ENCODE measurements at regions not wholly inside any gene's neighbourhood (a gene's known extent, or its start where the extent isn't known, plus 50 kb on each side); places are given as distances from the start of the nearest gene placed in this dataset.

GRCh38 chr18:46207985-46208384 lies 103.8 kb downstream of the HAUS1 start:
- DNase-seq (no peak), ATAC-seq (ENCODE audit: low read depth) (no peak)
- no peak overlapping the region for H3K27ac ChIP-seq (ENCODE audit: low read length in 2 of 2)
- H3K79me2 ChIP-seq (ENCODE audit: control insufficient read depth, insufficient read depth, low read length), result peaks cover 98% of the 10 kb centered on the region
- ChIA-PET POLR2A (no interaction called here), CTCF (interaction anchor here (1.3 kb wide), 1 partner anchor 34 kb away, joined by 4 read pairs; a partner anchor contains a TSS)
- H3K9me3 ChIP-seq (ENCODE audit: control extremely low read depth in 1 of 3, control insufficient read depth in 2 of 3, insufficient read depth in 1 of 3, low read length in 2 of 3), result no peaks in the 10 kb centered on the region
- Mint-ChIP-seq H3K27me3 (no peaks in the 10 kb centered on the region), H3K27ac (no peak overlapping the region), H3K4me3 (no peak overlapping the region), H3K9me3 (ENCODE audit: insufficient read depth) (no peaks in the 10 kb centered on the region), H3K4me1 (peaks cover 78% of the 10 kb centered on the region)
- intact Hi-C loops (cut with micrococcal nuclease), result no loop called here
- peaks cover 32% of the 10 kb centered on the region for H4K20me1 ChIP-seq (ENCODE audit: control insufficient read depth, insufficient read depth, low read length, poor library complexity, severe bottlenecking)
- H3K4me2 ChIP-seq (replicated peaks; ENCODE audit: low read depth, low read length, poor library complexity, severe bottlenecking), result no peak overlapping the region
- no peaks in the 10 kb centered on the region for H3K27me3 ChIP-seq (replicated peaks in 1 of 4; ENCODE audit: control extremely low read depth in 1 of 4, control insufficient read depth in 3 of 4, insufficient read depth in 4 of 4, low read length in 3 of 4)
- no CpG with 5 or more reads among the region's 1 CpG for whole genome bisulfite sequencing (ENCODE audit: insufficient coverage)
- no peak overlapping the region for H2AFZ ChIP-seq (ENCODE audit: insufficient read depth, low read depth, low read length, poor library complexity, severe bottlenecking)
- H3K36me3 ChIP-seq (replicated peaks in 1 of 2; ENCODE audit: control extremely low read depth in 1 of 2, control insufficient read depth in 1 of 2, extremely low read depth in 1 of 2, insufficient read depth in 2 of 2, low read length in 1 of 2), result peaks cover 0 to 3% of the 10 kb centered on the region in 2 experiments
- H3K4me1 ChIP-seq (ENCODE audit: control insufficient read depth in 2 of 2, insufficient read depth in 2 of 2, low read length in 2 of 2), result peaks cover 22 to 46% of the 10 kb centered on the region in 2 donors
- H3K9ac ChIP-seq (ENCODE audit: low read length), result no peak overlapping the region
- no peak overlapping the region for H3K4me3 ChIP-seq (ENCODE audit: control extremely low read depth in 1 of 5, extremely low read depth in 1 of 5, insufficient read depth in 1 of 5, low read depth in 2 of 5, low read length in 4 of 5)
- TF ChIP-seq EZH2 (IDR thresholded peaks at IDR 0.05; ENCODE audit: borderline replicate concordance, insufficient read depth, low read depth, low read length, poor library complexity, severe bottlenecking) (no peak), CTCF (IDR thresholded peaks at IDR 0.05) (no peak)

- ATAC-seq (ENCODE audit: low read depth) (no peak), DNase-seq (no peak)
- no peak overlapping the region for H3K27ac Mint-ChIP-seq
- peaks cover 25 to 35% of the 10 kb centered on the region in 2 donors for H3K4me1 ChIP-seq (ENCODE audit: control insufficient read depth in 2 of 2, insufficient read depth in 2 of 2, low read length in 2 of 2)
- H2AFZ ChIP-seq (ENCODE audit: insufficient read depth, low read depth, low read length, poor library complexity, severe bottlenecking), result no peak overlapping the region
- H3K9me3 Mint-ChIP-seq (ENCODE audit: insufficient read depth), result no peaks in the 10 kb centered on the region
- H3K9me3 ChIP-seq (ENCODE audit: control extremely low read depth in 1 of 3, control insufficient read depth in 2 of 3, insufficient read depth in 1 of 3, low read length in 2 of 3), result no peaks in the 10 kb centered on the region
- intact Hi-C loops (cut with micrococcal nuclease), result no loop called here
- H3K9ac ChIP-seq (ENCODE audit: low read length), result no peak overlapping the region
- peaks cover 98% of the 10 kb centered on the region for H3K79me2 ChIP-seq (ENCODE audit: control insufficient read depth, insufficient read depth, low read length)
- no peak overlapping the region for H3K4me3 ChIP-seq (ENCODE audit: control extremely low read depth in 1 of 5, extremely low read depth in 1 of 5, insufficient read depth in 1 of 5, low read depth in 2 of 5, low read length in 4 of 5)
- H3K27ac ChIP-seq (ENCODE audit: low read length in 2 of 2), result no peak overlapping the region
- no peaks in the 10 kb centered on the region for H3K27me3 Mint-ChIP-seq
- peaks cover 75% of the 10 kb centered on the region for H3K4me1 Mint-ChIP-seq
- peaks cover 0 to 3% of the 10 kb centered on the region in 2 experiments for H3K36me3 ChIP-seq (replicated peaks in 1 of 2; ENCODE audit: control extremely low read depth in 1 of 2, control insufficient read depth in 1 of 2, extremely low read depth in 1 of 2, insufficient read depth in 2 of 2, low read length in 1 of 2)
- no peak overlapping the region for H3K4me2 ChIP-seq (replicated peaks; ENCODE audit: low read depth, low read length, poor library complexity, severe bottlenecking)
- TF ChIP-seq EZH2 (IDR thresholded peaks at IDR 0.05; ENCODE audit: borderline replicate concordance, insufficient read depth, low read depth, low read length, poor library complexity, severe bottlenecking), result no peak
- TF ChIP-seq CTCF (IDR thresholded peaks at IDR 0.05), result no peak
- ChIA-PET CTCF (interaction anchor here (0.7 to 1.6 kb wide), 2 partner anchors 36 to 42 kb away, joined by 4 to 7 read pairs; a partner anchor contains a TSS), POLR2A (no interaction called here)
- H3K4me3 Mint-ChIP-seq, result no peak overlapping the region
- peaks cover 20% of the 10 kb centered on the region for H4K20me1 ChIP-seq (ENCODE audit: control insufficient read depth, insufficient read depth, low read length, poor library complexity, severe bottlenecking)
- H3K27me3 ChIP-seq (replicated peaks in 1 of 4; ENCODE audit: control extremely low read depth in 1 of 4, control insufficient read depth in 3 of 4, insufficient read depth in 4 of 4, low read length in 3 of 4), result no peaks in the 10 kb centered on the region
These were observed 105.0 kb downstream of the HAUS1 start for GRCh38 chr18:46209161-46209560.

Data from B cell (primary cell).